ENCODE measurements at regions not wholly inside any gene's neighbourhood (a gene's known extent, or its start where the extent isn't known, plus 50 kb on each side); places are given as distances from the start of the nearest gene placed in this dataset.

DNA sequence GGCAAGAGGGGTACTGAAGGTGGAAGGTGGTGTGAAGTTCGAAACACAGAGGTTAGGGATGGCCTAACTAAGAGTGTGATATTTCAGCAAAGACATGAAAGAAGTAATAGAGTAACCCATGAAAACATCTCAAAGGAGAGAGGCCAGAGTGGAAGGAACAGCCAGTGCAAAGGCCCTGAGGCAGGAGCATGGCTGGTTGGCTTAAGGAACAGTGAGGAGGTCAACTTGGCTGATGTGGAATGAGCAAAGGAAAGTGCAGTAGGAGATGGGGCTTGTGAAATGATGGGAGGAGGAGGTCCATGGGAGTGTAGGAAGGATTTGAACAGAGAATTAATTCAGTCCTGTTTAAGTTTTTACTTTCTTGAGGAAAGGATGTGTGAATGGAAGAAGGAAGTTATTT lies 178.3 kb upstream of the ZNF608 start:
- H3K4me2 ChIP-seq, result no peak overlapping the region
- ChIA-PET CTCF (no interaction called here), POLR2A (no interaction called here)
- H3K27ac ChIP-seq, result no peak overlapping the region
- no peak overlapping the region for H3K4me3 ChIP-seq
- WGBS (ENCODE audit: missing lambda C conversion rate), result 81% methylated on average over 1 of the region's 1 CpG
- ATAC-seq (no peak), DNase-seq (ENCODE audit: low read depth in 1 of 2, low spot score in 1 of 2) (no peak), FAIRE-seq (no peak)
- no peaks in the 10 kb centered on the region for H3K9me3 ChIP-seq
- H3K4me1 ChIP-seq, result 0 out of 3 replicates have a peak, but pooled peaks cover 3% of the 10 kb centered on the region
- TF ChIP-seq RFX5 (IDR thresholded peaks at IDR 0.05) (no peak), NFE2L2 (conservative IDR thresholded peaks at IDR 0.05; ENCODE audit: low read length) (no peak)

DNA sequence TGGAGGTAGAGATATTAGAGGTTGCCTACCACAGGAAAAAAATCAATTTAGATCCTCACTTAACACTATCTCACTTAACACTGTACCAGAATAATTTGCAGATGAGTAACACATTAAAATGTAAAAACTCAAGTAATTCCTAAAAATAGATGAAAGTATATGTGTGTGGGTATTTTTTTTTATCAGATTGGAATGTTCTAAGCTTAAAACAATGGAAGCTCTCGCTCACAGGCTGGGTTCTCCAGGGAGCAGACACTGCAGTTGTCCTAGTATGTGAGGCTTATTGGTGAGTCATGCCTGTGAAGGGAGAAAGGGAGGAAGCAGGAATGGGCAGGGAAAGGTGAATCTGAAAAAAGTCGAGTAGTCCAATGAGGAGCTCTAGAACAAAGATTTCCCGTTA lies 181.3 kb upstream of the ZNF608 start:
- FAIRE-seq (no peak), DNase-seq (ENCODE audit: low read depth in 1 of 2, low spot score in 1 of 2) (no peak), ATAC-seq (peak in 1 of 2 experiments; percentile 30; a peak in 1 of 6 replicates)
- ChIA-PET CTCF (no interaction called here), POLR2A (interaction anchor here (0.6 kb wide), 1 partner anchor 203 kb away, joined by 4 read pairs; no protein-coding TSS in a partner anchor)
- Histone ChIP-seq H3K4me1 (0 out of 3 replicates have a peak, but pooled peaks cover 2% of the 10 kb centered on the region), H3K4me2 (no peak overlapping the region), H3K9me3 (no peaks in the 10 kb centered on the region), H3K27ac (no peak overlapping the region), H3K4me3 (no peak overlapping the region)
- TF ChIP-seq MAFK (IDR thresholded peaks at IDR 0.05; ENCODE audit: partially characterized antibody) (no peak), RCOR1 (IDR thresholded peaks at IDR 0.05; ENCODE audit: low read depth, low read length) (no peak), RARB (CRISPR knock-in tag; IDR thresholded peaks at IDR 0.05) (no peak)
- TF ChIP-seq, protein P1, sequence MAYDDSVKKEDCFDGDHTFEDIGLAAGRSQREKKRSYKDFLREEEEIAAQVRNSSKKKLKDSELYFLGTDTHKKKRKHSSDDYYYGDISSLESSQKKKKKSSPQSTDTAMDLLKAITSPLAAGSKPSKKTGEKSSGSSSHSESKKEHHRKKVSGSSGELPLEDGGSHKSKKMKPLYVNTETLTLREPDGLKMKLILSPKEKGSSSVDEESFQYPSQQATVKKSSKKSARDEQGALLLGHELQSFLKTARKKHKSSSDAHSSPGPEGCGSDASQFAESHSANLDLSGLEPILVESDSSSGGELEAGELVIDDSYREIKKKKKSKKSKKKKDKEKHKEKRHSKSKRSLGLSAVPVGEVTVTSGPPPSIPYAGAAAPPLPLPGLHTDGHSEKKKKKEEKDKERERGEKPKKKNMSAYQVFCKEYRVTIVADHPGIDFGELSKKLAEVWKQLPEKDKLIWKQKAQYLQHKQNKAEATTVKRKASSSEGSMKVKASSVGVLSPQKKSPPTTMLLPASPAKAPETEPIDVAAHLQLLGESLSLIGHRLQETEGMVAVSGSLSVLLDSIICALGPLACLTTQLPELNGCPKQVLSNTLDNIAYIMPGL (CRISPR knock-in tag; IDR thresholded peaks at IDR 0.05; ENCODE audit: borderline replicate concordance), result no peak
- 66% methylated on average over 3 of the region's 3 CpGs for WGBS (ENCODE audit: missing lambda C conversion rate)

DNA sequence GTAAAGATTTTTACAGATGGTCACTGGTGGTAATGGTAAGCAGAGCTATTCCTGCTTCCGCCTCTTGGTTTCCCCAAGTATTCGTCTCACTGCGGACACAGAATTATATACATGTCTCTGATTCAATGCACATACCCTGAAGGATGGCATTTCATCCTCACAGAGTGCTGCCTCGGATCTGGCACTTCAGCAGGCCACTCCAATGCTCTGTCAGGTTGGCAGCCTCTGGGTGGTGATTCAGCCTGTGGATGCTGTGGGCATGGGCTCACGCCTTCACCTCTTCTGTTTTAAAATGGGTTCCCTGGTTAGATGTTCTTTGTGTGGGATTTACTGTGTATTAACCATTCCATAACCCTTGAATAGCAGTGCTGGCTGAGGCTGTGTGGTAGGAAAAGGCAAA lies 182.6 kb upstream of the ZNF608 start:
- FAIRE-seq (no peak), DNase-seq (ENCODE audit: low read depth in 1 of 2, low spot score in 1 of 2) (no peak), ATAC-seq (no peak)
- 89% methylated on average over 5 of the region's 5 CpGs for WGBS (ENCODE audit: missing lambda C conversion rate)
- Histone ChIP-seq H3K27ac (no peak overlapping the region), H3K9me3 (no peaks in the 10 kb centered on the region), H3K4me2 (no peak overlapping the region), H3K4me1 (no peaks in the 10 kb centered on the region), H3K4me3 (no peak overlapping the region)
- CTCF ChIA-PET, result interaction anchor here (0.9 to 1.0 kb wide), 3 partner anchors 13 to 86 kb away, joined by 3 read pairs; no protein-coding TSS in a partner anchor
- POLR2A ChIA-PET, result no interaction called here
- no peak for TF ChIP-seq FOXS1 (CRISPR knock-in tag; IDR thresholded peaks at IDR 0.05)
- no peak for TF ChIP-seq FOSB (CRISPR knock-in tag; IDR thresholded peaks at IDR 0.05)
- TF ChIP-seq BHLHE40 (IDR thresholded peaks at IDR 0.05; ENCODE audit: low read depth, low read length), result no peak
- TF ChIP-seq KDM1A (IDR thresholded peaks at IDR 0.05; ENCODE audit: low read depth), result no peak
- TF ChIP-seq, protein P2, sequence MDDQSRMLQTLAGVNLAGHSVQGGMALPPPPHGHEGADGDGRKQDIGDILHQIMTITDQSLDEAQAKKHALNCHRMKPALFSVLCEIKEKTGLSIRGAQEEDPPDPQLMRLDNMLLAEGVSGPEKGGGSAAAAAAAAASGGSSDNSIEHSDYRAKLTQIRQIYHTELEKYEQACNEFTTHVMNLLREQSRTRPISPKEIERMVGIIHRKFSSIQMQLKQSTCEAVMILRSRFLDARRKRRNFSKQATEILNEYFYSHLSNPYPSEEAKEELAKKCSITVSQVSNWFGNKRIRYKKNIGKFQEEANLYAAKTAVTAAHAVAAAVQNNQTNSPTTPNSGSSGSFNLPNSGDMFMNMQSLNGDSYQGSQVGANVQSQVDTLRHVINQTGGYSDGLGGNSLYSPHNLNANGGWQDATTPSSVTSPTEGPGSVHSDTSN (IDR thresholded peaks at IDR 0.05), result no peak
- TF ChIP-seq JUN (IDR thresholded peaks at IDR 0.05), result no peak
- TF ChIP-seq MAZ (IDR thresholded peaks at IDR 0.05; ENCODE audit: borderline replicate concordance, low read depth, low read length), result no peak
- no peak for TF ChIP-seq JUNB (IDR thresholded peaks at IDR 0.05)
- TF ChIP-seq CEBPB (IDR thresholded peaks at IDR 0.05), result no peak
- TF ChIP-seq, protein P3, sequence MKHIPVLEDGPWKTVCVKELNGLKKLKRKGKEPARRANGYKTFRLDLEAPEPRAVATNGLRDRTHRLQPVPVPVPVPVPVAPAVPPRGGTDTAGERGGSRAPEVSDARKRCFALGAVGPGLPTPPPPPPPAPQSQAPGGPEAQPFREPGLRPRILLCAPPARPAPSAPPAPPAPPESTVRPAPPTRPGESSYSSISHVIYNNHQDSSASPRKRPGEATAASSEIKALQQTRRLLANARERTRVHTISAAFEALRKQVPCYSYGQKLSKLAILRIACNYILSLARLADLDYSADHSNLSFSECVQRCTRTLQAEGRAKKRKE (CRISPR knock-in tag; IDR thresholded peaks at IDR 0.05; ENCODE audit: low read depth), result no peak
- TF ChIP-seq POLR2AphosphoS2 (conservative IDR thresholded peaks at IDR 0.05; ENCODE audit: low read length), result no peak
- no peak for TF ChIP-seq SREBF2 (IDR thresholded peaks at IDR 0.05)
- TF ChIP-seq, protein P4, sequence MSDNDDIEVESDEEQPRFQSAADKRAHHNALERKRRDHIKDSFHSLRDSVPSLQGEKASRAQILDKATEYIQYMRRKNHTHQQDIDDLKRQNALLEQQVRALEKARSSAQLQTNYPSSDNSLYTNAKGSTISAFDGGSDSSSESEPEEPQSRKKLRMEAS (IDR thresholded peaks at IDR 0.05), result no peak
- TF ChIP-seq, protein P5, sequence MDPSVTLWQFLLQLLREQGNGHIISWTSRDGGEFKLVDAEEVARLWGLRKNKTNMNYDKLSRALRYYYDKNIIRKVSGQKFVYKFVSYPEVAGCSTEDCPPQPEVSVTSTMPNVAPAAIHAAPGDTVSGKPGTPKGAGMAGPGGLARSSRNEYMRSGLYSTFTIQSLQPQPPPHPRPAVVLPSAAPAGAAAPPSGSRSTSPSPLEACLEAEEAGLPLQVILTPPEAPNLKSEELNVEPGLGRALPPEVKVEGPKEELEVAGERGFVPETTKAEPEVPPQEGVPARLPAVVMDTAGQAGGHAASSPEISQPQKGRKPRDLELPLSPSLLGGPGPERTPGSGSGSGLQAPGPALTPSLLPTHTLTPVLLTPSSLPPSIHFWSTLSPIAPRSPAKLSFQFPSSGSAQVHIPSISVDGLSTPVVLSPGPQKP (IDR thresholded peaks at IDR 0.05; ENCODE audit: low read depth, low read length), result no peak
